ENCODE measurements at regions not wholly inside any gene's neighbourhood (a gene's known extent, or its start where the extent isn't known, plus 50 kb on each side); places are given as distances from the start of the nearest gene placed in this dataset.

GRCh38 chr16:61480250-61480649, 556.0 kb downstream of the CDH8 start:
- no peak for TF ChIP-seq USF2 (IDR thresholded peaks at IDR 0.05; ENCODE audit: borderline replicate concordance, low read depth, low read length)
- no peak for TF ChIP-seq CTCF (IDR thresholded peaks at IDR 0.05 in 2 of 3, conservative IDR thresholded peaks at IDR 0.05 in 1 of 3; ENCODE audit: control insufficient read depth in 2 of 3, extremely low read depth in 1 of 3, insufficient read depth in 1 of 3, low read depth in 3 of 3, low read length in 3 of 3)
- TF ChIP-seq GABPA (IDR thresholded peaks at IDR 0.05; ENCODE audit: low read depth) = no peak
- no peak for TF ChIP-seq RCOR1 (conservative IDR thresholded peaks at IDR 0.05; ENCODE audit: low read depth, low read length)
- no peak for TF ChIP-seq TAF1 (IDR thresholded peaks at IDR 0.05; ENCODE audit: borderline replicate concordance, low read depth, low read length)
- no peak for TF ChIP-seq KAT2A (conservative IDR thresholded peaks at IDR 0.05; ENCODE audit: control insufficient read depth, low read depth, low read length)
- TF ChIP-seq, protein P1, sequence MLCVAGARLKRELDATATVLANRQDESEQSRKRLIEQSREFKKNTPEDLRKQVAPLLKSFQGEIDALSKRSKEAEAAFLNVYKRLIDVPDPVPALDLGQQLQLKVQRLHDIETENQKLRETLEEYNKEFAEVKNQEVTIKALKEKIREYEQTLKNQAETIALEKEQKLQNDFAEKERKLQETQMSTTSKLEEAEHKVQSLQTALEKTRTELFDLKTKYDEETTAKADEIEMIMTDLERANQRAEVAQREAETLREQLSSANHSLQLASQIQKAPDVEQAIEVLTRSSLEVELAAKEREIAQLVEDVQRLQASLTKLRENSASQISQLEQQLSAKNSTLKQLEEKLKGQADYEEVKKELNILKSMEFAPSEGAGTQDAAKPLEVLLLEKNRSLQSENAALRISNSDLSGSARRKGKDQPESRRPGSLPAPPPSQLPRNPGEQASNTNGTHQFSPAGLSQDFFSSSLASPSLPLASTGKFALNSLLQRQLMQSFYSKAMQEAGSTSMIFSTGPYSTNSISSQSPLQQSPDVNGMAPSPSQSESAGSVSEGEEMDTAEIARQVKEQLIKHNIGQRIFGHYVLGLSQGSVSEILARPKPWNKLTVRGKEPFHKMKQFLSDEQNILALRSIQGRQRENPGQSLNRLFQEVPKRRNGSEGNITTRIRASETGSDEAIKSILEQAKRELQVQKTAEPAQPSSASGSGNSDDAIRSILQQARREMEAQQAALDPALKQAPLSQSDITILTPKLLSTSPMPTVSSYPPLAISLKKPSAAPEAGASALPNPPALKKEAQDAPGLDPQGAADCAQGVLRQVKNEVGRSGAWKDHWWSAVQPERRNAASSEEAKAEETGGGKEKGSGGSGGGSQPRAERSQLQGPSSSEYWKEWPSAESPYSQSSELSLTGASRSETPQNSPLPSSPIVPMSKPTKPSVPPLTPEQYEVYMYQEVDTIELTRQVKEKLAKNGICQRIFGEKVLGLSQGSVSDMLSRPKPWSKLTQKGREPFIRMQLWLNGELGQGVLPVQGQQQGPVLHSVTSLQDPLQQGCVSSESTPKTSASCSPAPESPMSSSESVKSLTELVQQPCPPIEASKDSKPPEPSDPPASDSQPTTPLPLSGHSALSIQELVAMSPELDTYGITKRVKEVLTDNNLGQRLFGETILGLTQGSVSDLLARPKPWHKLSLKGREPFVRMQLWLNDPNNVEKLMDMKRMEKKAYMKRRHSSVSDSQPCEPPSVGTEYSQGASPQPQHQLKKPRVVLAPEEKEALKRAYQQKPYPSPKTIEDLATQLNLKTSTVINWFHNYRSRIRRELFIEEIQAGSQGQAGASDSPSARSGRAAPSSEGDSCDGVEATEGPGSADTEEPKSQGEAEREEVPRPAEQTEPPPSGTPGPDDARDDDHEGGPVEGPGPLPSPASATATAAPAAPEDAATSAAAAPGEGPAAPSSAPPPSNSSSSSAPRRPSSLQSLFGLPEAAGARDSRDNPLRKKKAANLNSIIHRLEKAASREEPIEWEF (IDR thresholded peaks at IDR 0.05; ENCODE audit: insufficient replicate concordance, low read depth, low read length) = no peak
- TF ChIP-seq MEF2A (IDR thresholded peaks at IDR 0.05; ENCODE audit: insufficient read depth, low read depth, low read length) = no peak
- TF ChIP-seq, protein P2, sequence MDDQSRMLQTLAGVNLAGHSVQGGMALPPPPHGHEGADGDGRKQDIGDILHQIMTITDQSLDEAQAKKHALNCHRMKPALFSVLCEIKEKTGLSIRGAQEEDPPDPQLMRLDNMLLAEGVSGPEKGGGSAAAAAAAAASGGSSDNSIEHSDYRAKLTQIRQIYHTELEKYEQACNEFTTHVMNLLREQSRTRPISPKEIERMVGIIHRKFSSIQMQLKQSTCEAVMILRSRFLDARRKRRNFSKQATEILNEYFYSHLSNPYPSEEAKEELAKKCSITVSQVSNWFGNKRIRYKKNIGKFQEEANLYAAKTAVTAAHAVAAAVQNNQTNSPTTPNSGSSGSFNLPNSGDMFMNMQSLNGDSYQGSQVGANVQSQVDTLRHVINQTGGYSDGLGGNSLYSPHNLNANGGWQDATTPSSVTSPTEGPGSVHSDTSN (IDR thresholded peaks at IDR 0.05; ENCODE audit: insufficient replicate concordance, low read depth, low read length) = no peak
- TF ChIP-seq POLR2AphosphoS5 (IDR thresholded peaks at IDR 0.05; ENCODE audit: low read length) = no peak
- no peak for TF ChIP-seq FOXM1 (IDR thresholded peaks at IDR 0.05; ENCODE audit: low read depth, low read length)
- no peak for TF ChIP-seq REST (IDR thresholded peaks at IDR 0.05; ENCODE audit: low read depth, low read length)
- TF ChIP-seq RB1 (IDR thresholded peaks at IDR 0.05; ENCODE audit: borderline replicate concordance) = no peak
